Liver (tissue), 7 donors: ENCODE measurements at regions not wholly inside any gene's neighbourhood (a gene's known extent, or its start where the extent isn't known, plus 50 kb on each side); places are given as distances from the start of the nearest gene placed in this dataset.

ENCODE experiments used
- DNase-seq: peaks from one replicate; pipeline ENCODE4 v3.0.0-alpha.2; 2017; ENCODE audit warnings: low spot score
- H3K27ac ChIP-seq, 2 donors: one replicate each; pipeline ENCODE4 v1.7.0; 2013; ENCODE audit warnings: inconsistent platforms in 2 of 2, low read length in 2 of 2, control low read depth in 1 of 2, low read depth in 1 of 2, mild to moderate bottlenecking in 1 of 2
- H3K27me3 ChIP-seq, 4 donors: one replicate each; pipeline versions ENCODE4 v1.6.1 to v1.7.0; 2013; ENCODE audit warnings: low read length in 3 of 4, inconsistent platforms in 1 of 4, mild to moderate bottlenecking in 1 of 4, moderate library complexity in 1 of 4; ENCODE audit not compliant: control insufficient read depth in 4 of 4, insufficient read depth in 4 of 4
- H3K36me3 ChIP-seq, 4 donors: one replicate each; pipeline versions ENCODE4 v1.6.1 to v1.7.0; 2013; ENCODE audit warnings: low read length in 3 of 4, mild to moderate bottlenecking in 3 of 4, low read depth in 1 of 4, moderate library complexity in 1 of 4; ENCODE audit not compliant: control insufficient read depth in 4 of 4, insufficient read depth in 3 of 4
- H3K4me1 ChIP-seq, 4 donors: one replicate each; pipeline versions ENCODE4 v1.6.1 to v1.7.0; 2013; ENCODE audit warnings: low read length in 3 of 4, mild to moderate bottlenecking in 3 of 4, moderate library complexity in 1 of 4; ENCODE audit not compliant: control insufficient read depth in 4 of 4, insufficient read depth in 4 of 4
- H3K4me3 ChIP-seq, 3 donors: one replicate each; pipeline versions ENCODE4 v1.6.1 to v1.7.0; 2013; ENCODE audit warnings: low read length in 3 of 3, control low read depth in 1 of 3, low read depth in 1 of 3, mild to moderate bottlenecking in 1 of 3
- H3K9ac ChIP-seq, 2 donors: one replicate each; pipeline ENCODE4 v1.7.0; 2013; ENCODE audit warnings: low read length in 2 of 2, mild to moderate bottlenecking in 2 of 2, moderate library complexity in 2 of 2, control low read depth in 1 of 2, low read depth in 1 of 2
- H3K9me3 ChIP-seq, 4 donors: one replicate each; pipeline versions ENCODE4 v1.6.1 to v1.7.0; 2013; ENCODE audit warnings: low read length in 3 of 4; ENCODE audit not compliant: control insufficient read depth in 4 of 4
- EGR1 ChIP-seq, 2 donors: IDR thresholded peaks; 2 replicates each; pipeline ENCODE4 v1.6.1; 2016 to 2018; ENCODE audit warnings: antibody characterized with exemption in 2 of 2, low read depth in 2 of 2
- FOXA1 ChIP-seq: IDR thresholded peaks from 2 replicates; pipeline ENCODE4 v1.6.1; 2016; ENCODE audit warnings: antibody characterized with exemption
- FOXA2 ChIP-seq: IDR thresholded peaks from 2 replicates; pipeline ENCODE4 v1.6.1; 2016; ENCODE audit warnings: antibody characterized with exemption
- GABPA ChIP-seq, 2 donors: IDR thresholded peaks in 1 of 2; conservative IDR thresholded peaks in 1 of 2; 2 replicates each; pipeline ENCODE4 v1.6.1; 2016; ENCODE audit warnings: antibody characterized with exemption in 2 of 2, mild to moderate bottlenecking in 1 of 2, moderate library complexity in 1 of 2
- HNF4A ChIP-seq, 2 donors: conservative IDR thresholded peaks; 2 replicates each; pipeline ENCODE4 v1.6.1; 2016; ENCODE audit warnings: antibody characterized with exemption in 2 of 2, mild to moderate bottlenecking in 2 of 2
- HNF4G ChIP-seq: IDR thresholded peaks from 2 replicates; pipeline ENCODE4 v1.6.1; 2016; ENCODE audit warnings: antibody characterized with exemption
- JUND ChIP-seq, 2 donors: IDR thresholded peaks; 2 replicates each; pipeline ENCODE4 v1.6.1; 2016; ENCODE audit warnings: antibody characterized with exemption in 2 of 2
- NR2F2 ChIP-seq: IDR thresholded peaks from 2 replicates; pipeline ENCODE4 v1.6.1; 2016; ENCODE audit warnings: antibody characterized with exemption
- RAD21 ChIP-seq, 2 donors: IDR thresholded peaks; 2 replicates each; pipeline ENCODE4 v1.6.1; 2016; ENCODE audit warnings: antibody characterized with exemption in 2 of 2, mild to moderate bottlenecking in 2 of 2
- RXRA ChIP-seq, 2 donors: IDR thresholded peaks; 2 replicates each; pipeline ENCODE4 v1.6.1; 2017 to 2018; ENCODE audit warnings: antibody characterized with exemption in 2 of 2, mild to moderate bottlenecking in 1 of 2
- SP1 ChIP-seq: IDR thresholded peaks from 2 replicates; pipeline ENCODE4 v1.6.1; 2018; ENCODE audit warnings: antibody characterized with exemption, mild to moderate bottlenecking
- TAF1 ChIP-seq: conservative IDR thresholded peaks from 2 replicates; pipeline ENCODE4 v1.6.1; 2016; ENCODE audit warnings: antibody characterized with exemption, mild to moderate bottlenecking
- YY1 ChIP-seq: IDR thresholded peaks from 2 replicates; pipeline ENCODE4 v1.6.1; 2016; ENCODE audit warnings: antibody characterized with exemption, mild to moderate bottlenecking
- whole genome bisulfite sequencing: extraction: QIAGEN DNeasy Blood & Tissue Kit; methylation state at CpG from one replicate; pipeline ENCODE4 v1.1.7; 2013; 5-methylcytosine and 5-hydroxymethylcytosine counted together
- TF ChIP-seq, protein P1 (sequence below): IDR thresholded peaks from 2 replicates; pipeline ENCODE4 v1.6.1; 2016; ENCODE audit warnings: antibody characterized with exemption
- TF ChIP-seq, protein P2 (sequence below): IDR thresholded peaks from 2 replicates; pipeline ENCODE4 v1.6.1; 2016; ENCODE audit warnings: antibody characterized with exemption
- TF ChIP-seq, protein P3 (sequence below): IDR thresholded peaks from 2 replicates; pipeline ENCODE4 v1.6.1; 2016; ENCODE audit warnings: antibody characterized with exemption
- TF ChIP-seq, protein P4 (sequence below): IDR thresholded peaks from 2 replicates; pipeline ENCODE4 v1.6.1; 2016; ENCODE audit warnings: antibody characterized with exemption, mild to moderate bottlenecking
- donor health status: healthy.
- donor health status: healthy.
- donor health status: healthy.
- donor health status: healthy.

DNA sequence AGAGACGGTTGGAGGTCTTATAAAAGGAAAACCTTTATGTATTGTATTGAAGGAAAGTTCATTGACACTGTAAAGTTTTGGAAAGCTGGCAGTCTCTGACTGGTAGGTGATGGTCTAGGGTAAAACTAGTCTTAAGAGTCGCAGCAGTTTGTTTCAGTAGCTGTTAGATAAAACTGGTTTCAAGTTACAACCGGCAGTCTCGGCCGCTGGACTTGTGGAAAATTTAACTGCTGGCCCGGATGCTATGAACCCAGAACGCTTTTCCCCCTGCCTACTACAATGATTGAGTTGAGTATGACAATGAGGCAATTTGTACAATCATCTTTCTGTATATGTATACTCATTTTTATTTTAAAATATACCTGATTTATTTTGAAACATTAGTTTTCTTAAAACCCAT is 1426.9 kb downstream of the AACS start (continued):
- TF ChIP-seq, protein P1, sequence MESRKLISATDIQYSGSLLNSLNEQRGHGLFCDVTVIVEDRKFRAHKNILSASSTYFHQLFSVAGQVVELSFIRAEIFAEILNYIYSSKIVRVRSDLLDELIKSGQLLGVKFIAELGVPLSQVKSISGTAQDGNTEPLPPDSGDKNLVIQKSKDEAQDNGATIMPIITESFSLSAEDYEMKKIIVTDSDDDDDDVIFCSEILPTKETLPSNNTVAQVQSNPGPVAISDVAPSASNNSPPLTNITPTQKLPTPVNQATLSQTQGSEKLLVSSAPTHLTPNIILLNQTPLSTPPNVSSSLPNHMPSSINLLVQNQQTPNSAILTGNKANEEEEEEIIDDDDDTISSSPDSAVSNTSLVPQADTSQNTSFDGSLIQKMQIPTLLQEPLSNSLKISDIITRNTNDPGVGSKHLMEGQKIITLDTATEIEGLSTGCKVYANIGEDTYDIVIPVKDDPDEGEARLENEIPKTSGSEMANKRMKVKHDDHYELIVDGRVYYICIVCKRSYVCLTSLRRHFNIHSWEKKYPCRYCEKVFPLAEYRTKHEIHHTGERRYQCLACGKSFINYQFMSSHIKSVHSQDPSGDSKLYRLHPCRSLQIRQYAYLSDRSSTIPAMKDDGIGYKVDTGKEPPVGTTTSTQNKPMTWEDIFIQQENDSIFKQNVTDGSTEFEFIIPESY, result no peak
- TF ChIP-seq EGR1 (IDR thresholded peaks at IDR 0.05; ENCODE audit: low read depth in 2 of 2), result no peak
- TF ChIP-seq NR2F2, result no peak
- no peak for TF ChIP-seq HNF4A (conservative IDR thresholded peaks at IDR 0.05)
- TF ChIP-seq GABPA (IDR thresholded peaks at IDR 0.05 in 1 of 2, conservative IDR thresholded peaks at IDR 0.05 in 1 of 2), result no peak
- TF ChIP-seq, protein P2, sequence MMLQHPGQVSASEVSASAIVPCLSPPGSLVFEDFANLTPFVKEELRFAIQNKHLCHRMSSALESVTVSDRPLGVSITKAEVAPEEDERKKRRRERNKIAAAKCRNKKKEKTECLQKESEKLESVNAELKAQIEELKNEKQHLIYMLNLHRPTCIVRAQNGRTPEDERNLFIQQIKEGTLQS, result no peak
- TF ChIP-seq JUND (IDR thresholded peaks at IDR 0.05), result no peak
- TF ChIP-seq, protein P3, sequence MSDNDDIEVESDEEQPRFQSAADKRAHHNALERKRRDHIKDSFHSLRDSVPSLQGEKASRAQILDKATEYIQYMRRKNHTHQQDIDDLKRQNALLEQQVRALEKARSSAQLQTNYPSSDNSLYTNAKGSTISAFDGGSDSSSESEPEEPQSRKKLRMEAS, result no peak
- TF ChIP-seq FOXA1, result no peak

DNA sequence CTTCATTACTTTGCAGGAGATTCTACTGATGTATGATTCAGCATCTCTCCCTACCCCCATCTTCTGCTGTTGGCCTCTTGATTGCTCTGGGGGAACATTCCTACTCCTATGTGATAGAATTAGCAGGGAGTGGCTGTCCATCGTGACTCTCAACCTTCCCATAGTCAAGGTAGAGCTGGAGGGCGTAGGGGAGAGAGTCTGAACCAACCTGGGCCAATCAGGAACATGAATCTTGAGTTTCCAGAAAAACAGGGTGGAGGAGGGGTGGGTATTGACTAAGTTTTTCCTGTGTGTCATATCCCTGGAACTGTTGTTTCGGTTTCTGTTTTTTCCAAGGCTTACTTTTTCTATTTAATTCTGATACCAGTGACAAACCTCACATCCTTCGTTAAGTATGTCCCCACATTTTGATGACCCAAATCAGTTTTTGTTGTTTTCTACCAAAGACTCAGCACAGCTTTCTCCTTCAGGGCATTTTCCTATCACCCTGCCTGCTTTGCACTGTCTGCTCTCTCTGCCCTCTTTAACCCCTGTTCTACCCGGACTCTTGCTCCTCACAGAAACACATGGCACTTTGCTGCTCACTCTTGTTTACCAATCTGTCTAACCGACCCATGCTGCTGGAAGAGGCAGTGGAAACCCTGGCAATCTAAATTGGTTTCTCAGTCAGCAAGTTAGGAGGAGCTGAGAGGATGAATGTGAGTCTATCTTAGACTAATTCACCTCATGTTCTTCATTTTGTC is 1428.3 kb downstream of the AACS start:
- Histone ChIP-seq H3K36me3 (no peaks in the 10 kb centered on the region), H3K4me1 (no peaks in the 10 kb centered on the region), H3K9me3 (peaks cover 0 to 1% (median 0%) of the 10 kb centered on the region in 4 donors), H3K4me3 (no peak overlapping the region), H3K27ac (no peak overlapping the region), H3K27me3 (peaks cover 0 to 4% (median 0%) of the 10 kb centered on the region in 4 donors), H3K9ac (no peak overlapping the region)
- WGBS, result 56% methylated on average over 6 of the region's 6 CpGs
- no peak for DNase-seq
- TF ChIP-seq HNF4G (no peak), RAD21 (IDR thresholded peaks at IDR 0.05) (no peak), HNF4A (conservative IDR thresholded peaks at IDR 0.05) (no peak), SP1 (no peak), RXRA (IDR thresholded peaks at IDR 0.05) (no peak), YY1 (no peak), FOXA2 (no peak), NR2F2 (no peak), JUND (IDR thresholded peaks at IDR 0.05) (no peak), TAF1 (no peak)
- TF ChIP-seq, protein P1, result no peak
- TF ChIP-seq, protein P4, sequence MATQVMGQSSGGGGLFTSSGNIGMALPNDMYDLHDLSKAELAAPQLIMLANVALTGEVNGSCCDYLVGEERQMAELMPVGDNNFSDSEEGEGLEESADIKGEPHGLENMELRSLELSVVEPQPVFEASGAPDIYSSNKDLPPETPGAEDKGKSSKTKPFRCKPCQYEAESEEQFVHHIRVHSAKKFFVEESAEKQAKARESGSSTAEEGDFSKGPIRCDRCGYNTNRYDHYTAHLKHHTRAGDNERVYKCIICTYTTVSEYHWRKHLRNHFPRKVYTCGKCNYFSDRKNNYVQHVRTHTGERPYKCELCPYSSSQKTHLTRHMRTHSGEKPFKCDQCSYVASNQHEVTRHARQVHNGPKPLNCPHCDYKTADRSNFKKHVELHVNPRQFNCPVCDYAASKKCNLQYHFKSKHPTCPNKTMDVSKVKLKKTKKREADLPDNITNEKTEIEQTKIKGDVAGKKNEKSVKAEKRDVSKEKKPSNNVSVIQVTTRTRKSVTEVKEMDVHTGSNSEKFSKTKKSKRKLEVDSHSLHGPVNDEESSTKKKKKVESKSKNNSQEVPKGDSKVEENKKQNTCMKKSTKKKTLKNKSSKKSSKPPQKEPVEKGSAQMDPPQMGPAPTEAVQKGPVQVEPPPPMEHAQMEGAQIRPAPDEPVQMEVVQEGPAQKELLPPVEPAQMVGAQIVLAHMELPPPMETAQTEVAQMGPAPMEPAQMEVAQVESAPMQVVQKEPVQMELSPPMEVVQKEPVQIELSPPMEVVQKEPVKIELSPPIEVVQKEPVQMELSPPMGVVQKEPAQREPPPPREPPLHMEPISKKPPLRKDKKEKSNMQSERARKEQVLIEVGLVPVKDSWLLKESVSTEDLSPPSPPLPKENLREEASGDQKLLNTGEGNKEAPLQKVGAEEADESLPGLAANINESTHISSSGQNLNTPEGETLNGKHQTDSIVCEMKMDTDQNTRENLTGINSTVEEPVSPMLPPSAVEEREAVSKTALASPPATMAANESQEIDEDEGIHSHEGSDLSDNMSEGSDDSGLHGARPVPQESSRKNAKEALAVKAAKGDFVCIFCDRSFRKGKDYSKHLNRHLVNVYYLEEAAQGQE, result no peak
- TF ChIP-seq, protein P2, result no peak
- TF ChIP-seq, protein P3, result no peak
